ENCODE measurements at regions not wholly inside any gene's neighbourhood (a gene's known extent, or its start where the extent isn't known, plus 50 kb on each side); places are given as distances from the start of the nearest gene placed in this dataset.

DNA sequence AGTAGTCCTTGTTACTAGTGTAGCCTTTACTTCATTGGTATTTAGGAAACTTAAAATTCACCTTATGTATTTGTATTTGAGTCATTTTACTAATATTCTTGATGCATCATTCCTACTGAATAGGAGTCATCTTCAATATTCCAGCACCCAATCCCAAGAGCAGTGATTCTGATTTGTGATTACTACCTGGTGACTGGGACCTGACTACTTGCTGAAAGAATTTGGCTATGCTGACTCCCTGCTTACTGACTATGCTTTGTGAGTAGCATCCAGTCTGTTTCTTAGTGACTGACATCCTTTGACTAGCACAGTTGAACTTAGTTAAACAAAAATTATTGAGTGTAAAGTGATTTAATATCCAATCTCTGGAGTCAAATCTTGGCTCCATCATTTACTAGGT is 129.9 kb upstream of the NEGR1 start (continued):
- TF ChIP-seq, protein P1, sequence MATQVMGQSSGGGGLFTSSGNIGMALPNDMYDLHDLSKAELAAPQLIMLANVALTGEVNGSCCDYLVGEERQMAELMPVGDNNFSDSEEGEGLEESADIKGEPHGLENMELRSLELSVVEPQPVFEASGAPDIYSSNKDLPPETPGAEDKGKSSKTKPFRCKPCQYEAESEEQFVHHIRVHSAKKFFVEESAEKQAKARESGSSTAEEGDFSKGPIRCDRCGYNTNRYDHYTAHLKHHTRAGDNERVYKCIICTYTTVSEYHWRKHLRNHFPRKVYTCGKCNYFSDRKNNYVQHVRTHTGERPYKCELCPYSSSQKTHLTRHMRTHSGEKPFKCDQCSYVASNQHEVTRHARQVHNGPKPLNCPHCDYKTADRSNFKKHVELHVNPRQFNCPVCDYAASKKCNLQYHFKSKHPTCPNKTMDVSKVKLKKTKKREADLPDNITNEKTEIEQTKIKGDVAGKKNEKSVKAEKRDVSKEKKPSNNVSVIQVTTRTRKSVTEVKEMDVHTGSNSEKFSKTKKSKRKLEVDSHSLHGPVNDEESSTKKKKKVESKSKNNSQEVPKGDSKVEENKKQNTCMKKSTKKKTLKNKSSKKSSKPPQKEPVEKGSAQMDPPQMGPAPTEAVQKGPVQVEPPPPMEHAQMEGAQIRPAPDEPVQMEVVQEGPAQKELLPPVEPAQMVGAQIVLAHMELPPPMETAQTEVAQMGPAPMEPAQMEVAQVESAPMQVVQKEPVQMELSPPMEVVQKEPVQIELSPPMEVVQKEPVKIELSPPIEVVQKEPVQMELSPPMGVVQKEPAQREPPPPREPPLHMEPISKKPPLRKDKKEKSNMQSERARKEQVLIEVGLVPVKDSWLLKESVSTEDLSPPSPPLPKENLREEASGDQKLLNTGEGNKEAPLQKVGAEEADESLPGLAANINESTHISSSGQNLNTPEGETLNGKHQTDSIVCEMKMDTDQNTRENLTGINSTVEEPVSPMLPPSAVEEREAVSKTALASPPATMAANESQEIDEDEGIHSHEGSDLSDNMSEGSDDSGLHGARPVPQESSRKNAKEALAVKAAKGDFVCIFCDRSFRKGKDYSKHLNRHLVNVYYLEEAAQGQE (IDR thresholded peaks at IDR 0.05; ENCODE audit: low read depth, low read length): no peak
- TF ChIP-seq, protein P2, sequence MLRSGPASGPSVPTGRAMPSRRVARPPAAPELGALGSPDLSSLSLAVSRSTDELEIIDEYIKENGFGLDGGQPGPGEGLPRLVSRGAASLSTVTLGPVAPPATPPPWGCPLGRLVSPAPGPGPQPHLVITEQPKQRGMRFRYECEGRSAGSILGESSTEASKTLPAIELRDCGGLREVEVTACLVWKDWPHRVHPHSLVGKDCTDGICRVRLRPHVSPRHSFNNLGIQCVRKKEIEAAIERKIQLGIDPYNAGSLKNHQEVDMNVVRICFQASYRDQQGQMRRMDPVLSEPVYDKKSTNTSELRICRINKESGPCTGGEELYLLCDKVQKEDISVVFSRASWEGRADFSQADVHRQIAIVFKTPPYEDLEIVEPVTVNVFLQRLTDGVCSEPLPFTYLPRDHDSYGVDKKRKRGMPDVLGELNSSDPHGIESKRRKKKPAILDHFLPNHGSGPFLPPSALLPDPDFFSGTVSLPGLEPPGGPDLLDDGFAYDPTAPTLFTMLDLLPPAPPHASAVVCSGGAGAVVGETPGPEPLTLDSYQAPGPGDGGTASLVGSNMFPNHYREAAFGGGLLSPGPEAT (IDR thresholded peaks at IDR 0.05; ENCODE audit: low read depth): no peak
- TF ChIP-seq CREM (IDR thresholded peaks at IDR 0.05; ENCODE audit: low read depth) (no peak), YY1 (IDR thresholded peaks at IDR 0.05; ENCODE audit: low read depth, low read length) (no peak), NBN (IDR thresholded peaks at IDR 0.05) (no peak), NR2C1 (IDR thresholded peaks at IDR 0.05) (no peak), TAF1 (IDR thresholded peaks at IDR 0.05; ENCODE audit: borderline replicate concordance, low read depth, low read length) (no peak), MYB (IDR thresholded peaks at IDR 0.05; ENCODE audit: borderline replicate concordance, low read depth, low read length) (no peak), ATF3 (IDR thresholded peaks at IDR 0.05; ENCODE audit: borderline replicate concordance, extremely low read depth, low read depth, low read length) (no peak)
- TF ChIP-seq, protein P3, sequence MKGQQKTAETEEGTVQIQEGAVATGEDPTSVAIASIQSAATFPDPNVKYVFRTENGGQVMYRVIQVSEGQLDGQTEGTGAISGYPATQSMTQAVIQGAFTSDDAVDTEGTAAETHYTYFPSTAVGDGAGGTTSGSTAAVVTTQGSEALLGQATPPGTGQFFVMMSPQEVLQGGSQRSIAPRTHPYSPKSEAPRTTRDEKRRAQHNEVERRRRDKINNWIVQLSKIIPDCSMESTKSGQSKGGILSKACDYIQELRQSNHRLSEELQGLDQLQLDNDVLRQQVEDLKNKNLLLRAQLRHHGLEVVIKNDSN (IDR thresholded peaks at IDR 0.05; ENCODE audit: borderline replicate concordance, extremely low read length, insufficient read depth, low read depth, low read length): no peak
